CD4-positive, alpha-beta T cell treated with Interleukin-6 for 4 hours (primary cell): ENCODE measurements at regions not wholly inside any gene's neighbourhood (a gene's known extent, or its start where the extent isn't known, plus 50 kb on each side); places are given as distances from the start of the nearest gene placed in this dataset.
"Not testable (repeated sequence)": the region's sequence is repeated elsewhere in the genome, so short reads cannot be mapped to it uniquely, and the experiment has no call there.

Experiments used
- DNase-seq: peaks from one replicate; pipeline ENCODE4 v3.0.0-alpha.2; 2020; ENCODE audit warnings: mixed read lengths

DNA sequence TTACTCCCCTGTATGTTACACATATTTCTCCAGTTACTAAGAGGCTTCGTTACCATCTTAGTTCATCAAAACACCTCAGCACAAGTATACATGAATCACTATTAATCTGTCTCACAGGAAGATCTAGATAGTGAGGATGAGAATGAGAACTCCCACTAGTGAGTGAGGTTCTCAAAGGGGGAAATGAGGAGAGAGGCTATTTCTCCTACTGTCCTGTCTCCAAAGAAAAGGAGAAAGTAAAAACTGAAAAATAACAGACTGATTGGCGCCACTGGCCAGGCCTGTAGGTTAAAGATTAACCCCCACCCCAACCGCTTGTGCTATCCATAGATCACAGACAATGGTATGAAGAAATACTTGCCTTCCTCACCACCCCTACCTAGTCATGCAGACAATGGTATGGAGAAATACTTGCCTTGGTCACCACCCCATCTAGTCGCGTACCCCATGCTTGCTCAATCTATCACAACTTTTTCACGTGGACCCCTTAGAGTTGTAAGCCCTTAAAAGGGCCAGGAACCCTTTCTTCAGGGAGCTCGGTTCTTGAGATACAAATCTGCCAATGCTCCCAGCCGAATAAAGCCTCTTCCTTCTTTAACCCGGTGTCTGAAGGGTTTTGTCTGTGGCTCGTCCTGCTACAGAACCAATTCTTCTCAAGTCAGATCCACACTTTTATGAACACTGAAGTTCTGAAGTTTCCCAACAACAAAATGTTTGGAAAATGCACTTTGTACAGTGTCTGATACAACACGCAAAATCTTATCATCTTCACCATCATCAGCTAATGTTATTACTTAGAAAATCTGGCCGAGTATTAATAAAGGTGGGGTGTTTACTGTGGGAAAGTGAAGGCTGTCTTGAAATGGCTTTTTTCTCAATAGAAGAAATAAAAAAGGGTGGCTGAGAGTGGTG, 598.1 kb downstream of the UQCRFS1 start:
- no peak for DNase-seq

GRCh38 chr19:28612275-28612769, 600.6 kb downstream of the UQCRFS1 start:
- no peak for DNase-seq

DNA sequence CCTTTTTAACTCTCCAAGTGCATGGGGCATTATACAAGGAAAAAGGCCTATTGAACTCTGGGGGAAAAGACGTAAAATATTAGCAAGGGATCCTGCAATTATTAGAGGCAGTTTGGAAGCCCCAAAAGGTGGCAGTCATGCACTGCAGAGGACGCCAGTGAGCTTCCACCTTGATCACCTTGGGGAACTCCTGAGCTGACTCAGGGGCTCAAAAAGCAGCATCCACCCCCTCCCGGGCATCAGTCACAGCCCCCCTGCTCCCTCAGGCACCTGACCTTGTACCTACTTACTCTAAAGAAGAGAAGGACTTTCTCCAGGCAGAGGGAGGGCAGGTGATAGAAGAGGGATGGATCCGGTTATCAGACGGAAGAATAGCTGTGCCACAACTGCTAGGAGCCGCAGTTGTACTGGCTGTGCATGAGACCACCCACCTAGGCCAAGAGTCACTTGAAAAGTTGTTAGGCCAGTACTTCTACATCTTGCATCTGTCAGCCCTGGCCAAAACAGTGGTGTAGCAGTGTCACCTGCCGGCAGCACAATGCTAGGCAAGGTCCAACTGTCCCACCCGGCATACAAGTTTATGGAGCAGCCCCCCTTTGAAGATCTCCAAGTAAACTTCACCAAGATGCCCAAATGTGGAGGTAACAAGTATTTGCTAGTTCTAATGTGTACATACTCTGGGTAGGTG, 601.6 kb downstream of the UQCRFS1 start:
- not testable (repeated sequence) for DNase-seq

DNA sequence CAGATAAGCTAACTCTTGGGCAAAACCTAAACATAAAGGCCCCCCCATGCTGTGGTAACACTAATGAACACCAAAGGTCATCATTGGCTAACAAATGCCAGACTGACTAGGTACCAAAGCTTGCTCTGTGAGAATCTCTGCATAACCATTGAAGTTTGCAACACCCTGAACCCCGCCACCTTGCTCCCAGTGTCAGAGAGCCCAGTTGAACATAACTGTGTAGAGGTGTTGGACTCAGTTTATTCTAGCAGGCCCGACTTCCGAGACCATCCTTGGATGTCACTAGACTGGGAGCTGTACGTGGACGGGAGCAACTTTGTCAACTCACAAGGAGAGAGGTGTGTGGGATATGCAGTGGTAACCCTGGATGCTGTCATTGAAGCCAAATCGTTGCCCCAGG, 602.2 kb downstream of the UQCRFS1 start:
- no peak for DNase-seq

- no peak for DNase-seq
These were observed 603.0 kb downstream of the UQCRFS1 start for GRCh38 chr19:28609944-28610343.

DNA sequence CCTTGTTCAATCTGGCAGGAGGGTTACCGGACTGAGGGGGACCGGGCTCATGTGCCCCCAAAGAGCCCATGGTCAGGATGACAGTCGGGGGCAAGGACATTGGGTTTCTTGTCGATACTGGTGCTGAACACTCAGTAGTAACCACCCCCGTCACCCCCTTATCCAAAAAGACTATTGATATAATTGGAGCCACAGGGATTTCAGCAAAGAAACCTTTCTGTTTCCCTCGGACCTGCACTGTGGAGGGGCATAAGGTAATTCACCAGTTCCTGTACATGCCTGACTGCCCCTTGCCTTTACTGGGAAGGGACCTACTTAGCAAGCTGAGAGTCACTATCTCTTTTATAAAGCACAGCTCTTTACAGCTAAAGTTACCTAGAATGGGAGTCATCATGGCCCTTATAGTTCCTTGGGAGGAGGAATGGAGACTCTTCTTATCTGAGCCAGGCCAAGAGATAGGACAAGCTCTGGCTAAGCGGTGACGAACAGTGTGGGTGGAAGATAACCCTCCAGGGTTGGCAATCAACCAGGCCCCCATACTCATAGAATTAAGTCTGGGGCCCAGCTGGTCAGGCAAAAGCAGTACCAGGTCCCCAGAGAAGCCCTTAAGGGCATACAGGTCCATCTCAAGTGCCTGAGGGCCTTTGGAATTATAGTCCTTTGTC, 603.7 kb downstream of the UQCRFS1 start:
- DNase-seq, result no peak

- DNase-seq, result no peak
These were observed 604.7 kb downstream of the UQCRFS1 start for GRCh38 chr19:28608292-28608691.

GRCh38 chr19:28607066-28607583, 605.8 kb downstream of the UQCRFS1 start:
- DNase-seq, result no peak

GRCh38 chr19:28606269-28607032, 606.5 kb downstream of the UQCRFS1 start:
- DNase-seq, result no peak

GRCh38 chr19:28605501-28606268, 607.3 kb downstream of the UQCRFS1 start:
- no peak for DNase-seq

- no peak for DNase-seq
These were observed 609.5 kb downstream of the UQCRFS1 start for GRCh38 chr19:28603453-28603852.

GRCh38 chr19:28602675-28603298, 610.2 kb downstream of the UQCRFS1 start:
- DNase-seq, result no peak

GRCh38 chr19:28601723-28602440, 611.1 kb downstream of the UQCRFS1 start:
- no peak for DNase-seq

GRCh38 chr19:28598861-28599260, 614.1 kb downstream of the UQCRFS1 start:
- no peak for DNase-seq

- DNase-seq, result no peak
These were observed 616.3 kb downstream of the UQCRFS1 start for GRCh38 chr19:28596561-28597071.

DNA sequence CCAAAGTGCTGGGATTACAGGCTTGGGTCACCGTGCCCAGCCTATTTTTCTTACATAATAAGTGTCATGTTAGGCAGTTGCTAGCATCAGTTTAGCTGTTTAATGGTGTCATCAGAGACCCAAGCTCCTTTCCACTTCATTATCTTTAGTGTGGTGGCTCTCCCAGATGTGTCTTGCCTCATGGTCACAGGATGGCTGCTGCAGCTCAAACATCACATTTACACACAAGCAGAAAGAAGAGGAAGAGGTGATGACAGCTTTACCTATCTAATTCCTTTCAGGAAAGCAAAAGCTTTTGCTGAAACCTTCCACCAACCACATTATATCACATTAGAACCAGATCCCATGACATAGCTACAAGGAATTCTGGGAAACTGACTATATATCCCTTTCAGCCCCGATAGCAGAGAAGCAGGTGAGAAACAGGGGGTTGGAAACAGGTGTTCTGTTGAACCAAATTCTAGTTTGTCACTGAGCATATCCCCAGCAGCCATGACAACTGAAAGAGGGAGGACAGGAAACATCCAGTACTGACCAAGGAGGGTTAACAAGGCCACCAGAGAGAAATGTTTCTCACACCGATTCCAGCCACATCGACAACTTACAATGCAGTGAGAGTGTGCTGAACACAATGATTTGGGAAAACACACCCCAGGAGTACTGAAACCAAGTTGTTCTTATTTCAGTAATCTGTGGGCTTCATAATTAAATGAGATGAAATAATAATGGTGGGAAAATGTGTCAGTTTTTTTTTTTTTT, 617.0 kb downstream of the UQCRFS1 start:
- DNase-seq, result no peak

DNA sequence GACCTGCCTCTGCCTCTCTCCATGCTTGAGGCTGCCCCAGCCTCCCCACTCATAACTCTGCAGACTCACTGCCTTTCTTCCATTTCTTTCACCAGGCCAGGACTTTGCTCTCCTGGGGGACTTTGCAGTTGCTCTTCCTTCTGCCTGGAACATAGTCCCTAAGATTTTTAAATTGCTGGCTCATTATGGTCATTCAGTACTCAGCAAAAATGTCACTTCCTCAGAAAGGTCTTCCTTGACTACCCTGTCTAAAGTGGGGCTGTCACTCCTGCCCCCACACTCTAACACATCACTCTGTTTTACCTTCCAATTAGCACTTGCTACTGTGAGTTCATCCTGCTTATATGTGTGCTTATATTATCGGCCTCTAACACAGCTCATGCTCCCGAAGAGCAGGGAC, 618.2 kb downstream of the UQCRFS1 start:
- DNase-seq, result no peak

DNA sequence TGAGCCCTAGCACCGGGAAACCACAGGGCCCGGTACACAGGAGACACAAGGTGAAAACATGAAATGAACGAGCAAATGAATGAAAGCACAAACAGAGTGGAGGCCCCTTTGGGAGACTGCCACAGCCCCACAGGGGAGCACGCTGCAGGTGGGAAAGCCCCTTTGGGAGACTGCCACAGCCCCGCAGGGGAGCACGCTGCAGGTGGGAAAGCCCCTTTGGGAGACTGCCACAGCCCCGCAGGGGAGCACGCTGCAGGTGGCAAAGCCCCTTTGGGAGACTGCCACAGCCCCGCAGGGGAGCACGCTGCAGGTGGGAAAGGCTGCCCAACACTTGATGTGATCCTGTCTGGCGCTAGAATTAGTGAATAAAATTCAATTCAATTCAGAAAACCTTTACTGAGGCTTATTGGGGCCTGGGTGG, 623.0 kb downstream of the UQCRFS1 start:
- not testable (repeated sequence) for DNase-seq

DNA sequence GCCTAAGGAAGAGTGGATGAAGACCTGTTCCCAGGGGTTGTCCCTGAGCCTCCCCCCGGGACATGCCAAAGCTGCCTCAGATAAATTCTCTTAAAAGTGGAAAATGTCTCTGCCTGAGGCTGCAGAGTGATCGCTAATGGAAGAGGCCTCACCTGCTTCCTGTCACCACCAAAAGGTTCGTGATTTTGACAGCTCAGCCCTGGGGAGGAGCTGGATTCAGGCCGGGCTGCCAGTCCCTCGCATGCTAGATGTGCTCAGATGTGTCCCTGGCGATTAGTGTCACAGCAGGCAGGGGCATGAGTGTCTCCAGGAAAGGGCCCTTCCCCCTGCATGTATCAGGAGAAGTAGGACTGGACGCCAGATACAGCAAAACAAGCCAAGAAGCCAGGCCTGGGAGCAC, 626.5 kb downstream of the UQCRFS1 start:
- no peak for DNase-seq
